Mucosa of descending colon (tissue), 3 donors: ENCODE measurements at regions not wholly inside any gene's neighbourhood (a gene's known extent, or its start where the extent isn't known, plus 50 kb on each side); places are given as distances from the start of the nearest gene placed in this dataset.
A peak's percentile ranks its signal among the peaks of the same experiment; 100 is the strongest.

Source experiments
- ATAC-seq: fragments of 200-7000 bp; cut with Tn5 transposase; one replicate; pipeline ENCODE4 v1.9.1; 2020; ENCODE audit warnings: mild to moderate bottlenecking, moderate library complexity
- DNase-seq, 3 donors: peaks; one replicate each; pipeline ENCODE4 v3.0.0-alpha.2; 2020
- H3K36me3 ChIP-seq: fragments of 200-600 bp; one replicate; pipeline ENCODE4 v1.8.0; 2021; ENCODE audit warnings: low read depth, mild to moderate bottlenecking
- H3K4me1 ChIP-seq: fragments of 200-600 bp; one replicate; pipeline ENCODE4 v1.8.0; 2021; ENCODE audit warnings: low read depth, mild to moderate bottlenecking
- H3K4me3 ChIP-seq: fragments of 200-600 bp; one replicate; pipeline ENCODE4 v1.8.0; 2021; ENCODE audit warnings: mild to moderate bottlenecking
- H3K9me3 ChIP-seq: fragments of 200-600 bp; one replicate; pipeline ENCODE4 v1.8.0; 2021; ENCODE audit warnings: mild to moderate bottlenecking
- CTCF ChIP-seq: fragments of 200-600 bp; IDR thresholded peaks from one replicate; pipeline ENCODE4 v1.8.0; 2022; ENCODE audit warnings: antibody characterized with exemption, mild to moderate bottlenecking
- intact Hi-C, 2 donors: fragments of 100-400 bp; cut with DNase I in 1 of 2; cut with micrococcal nuclease in 1 of 2; formaldehyde crosslinking; loops; one replicate each; pipeline versions ENCODE4 v1.11.0 to v1.11.1; 2022; cut with DNase I, micrococcal nuclease
- donor health status: DM: no; HTN: no; CAD: no; lungs with moderate emphysema.
- donor health status: DM: no; HTN: no; CAD: no.
- donor health status: DM: no; HTN: yes; CAD: no.

- DNase-seq (no peak), ATAC-seq (no peak)
- Histone ChIP-seq H3K36me3 (no peaks in the 10 kb centered on the region), H3K4me3 (no peak overlapping the region), H3K9me3 (no peaks in the 10 kb centered on the region), H3K4me1 (no peaks in the 10 kb centered on the region)
- TF ChIP-seq CTCF: no peak
- intact Hi-C loops: no loop called here
Observed at GRCh38 chr4:96295143-96295741, 455.3 kb downstream of the PDHA2 start.

- Histone ChIP-seq H3K9me3 (no peaks in the 10 kb centered on the region), H3K36me3 (no peaks in the 10 kb centered on the region), H3K4me1 (no peaks in the 10 kb centered on the region), H3K4me3 (no peak overlapping the region)
- intact Hi-C loops: no loop called here
- no peak for DNase-seq
- ATAC-seq: no peak
- TF ChIP-seq CTCF: no peak
Observed at GRCh38 chr4:96301715-96302114, 461.8 kb downstream of the PDHA2 start.

- no peak for TF ChIP-seq CTCF
- ATAC-seq (peak; percentile 27), DNase-seq (no peak)
Observed at GRCh38 chr4:96305030-96305429, 465.1 kb downstream of the PDHA2 start.

DNA sequence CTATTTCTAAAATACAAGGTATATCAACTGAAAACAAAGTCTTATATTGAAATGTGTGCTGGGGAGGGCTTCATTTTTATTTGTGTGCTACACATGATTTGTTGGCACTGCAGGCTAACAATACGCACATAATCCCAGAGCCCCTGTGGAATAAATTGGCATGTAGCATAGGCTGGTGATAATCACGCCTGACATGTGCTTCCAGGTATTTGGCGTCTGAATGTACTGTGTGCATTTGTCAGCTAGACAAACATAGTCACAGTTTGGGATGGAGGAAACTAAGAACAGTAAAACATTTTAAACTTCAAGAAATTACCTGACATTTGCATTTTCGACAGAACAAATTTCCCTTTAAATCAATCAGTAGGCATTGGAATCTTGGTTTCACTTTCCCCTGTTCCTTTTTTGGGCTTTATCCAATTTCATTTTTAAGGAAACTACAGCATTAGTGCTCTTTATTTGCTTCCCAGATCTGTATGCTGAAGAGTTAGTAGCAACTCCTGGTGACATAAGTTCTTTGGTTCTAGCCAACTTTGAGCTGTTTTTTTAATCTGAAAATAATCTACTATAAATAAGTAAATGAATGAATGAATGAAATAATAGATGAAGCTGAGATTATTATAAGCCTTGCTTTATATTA, 472.3 kb downstream of the PDHA2 start:
- Histone ChIP-seq H3K4me1 (no peaks in the 10 kb centered on the region), H3K36me3 (no peaks in the 10 kb centered on the region), H3K4me3 (no peak overlapping the region), H3K9me3 (peaks cover 7% of the 10 kb centered on the region)
- TF ChIP-seq CTCF: no peak
- intact Hi-C loops: no loop called here
- no peak for ATAC-seq
- no peak for DNase-seq

More at GRCh38 chr4:96305030-96305429, 465.1 kb downstream of the PDHA2 start:
- Histone ChIP-seq H3K9me3 (peaks cover 7% of the 10 kb centered on the region), H3K4me3 (no peak overlapping the region), H3K36me3 (no peaks in the 10 kb centered on the region), H3K4me1 (no peaks in the 10 kb centered on the region)
- intact Hi-C loops: no loop called here

GRCh38 chr4:96315815-96316214, 475.9 kb downstream of the PDHA2 start:
- no peak for TF ChIP-seq CTCF
- intact Hi-C loops: no loop called here
- Histone ChIP-seq H3K36me3 (no peaks in the 10 kb centered on the region), H3K4me1 (no peaks in the 10 kb centered on the region), H3K4me3 (no peak overlapping the region), H3K9me3 (no peaks in the 10 kb centered on the region)
- ATAC-seq: no peak
- DNase-seq: no peak
